OCI-LY7 (cell line): ENCODE measurements at regions not wholly inside any gene's neighbourhood (a gene's known extent, or its start where the extent isn't known, plus 50 kb on each side); places are given as distances from the start of the nearest gene placed in this dataset.

Source experiments
- BruUV-seq: library from RNA; stranded (reverse); fragments of 400-500 nt; replicated peaks from 2 replicates; lab custom pipeline; 2021; lab: Mats Ljungman, UMichigan
- CTCF ChIA-PET: fragments of 300-600 bp; sonication (Branson Sonifier 250); formaldehyde crosslinking; loops from one replicate; lab custom pipeline; 2022; ENCODE audit warnings: antibody characterized with exemption; ENCODE audit not compliant: unreplicated experiment; lab: Charles Lee
- POLR2A ChIA-PET: fragments of 300-600 bp; sonication (Branson Sonifier 250); formaldehyde crosslinking; loops from one replicate; lab custom pipeline; 2022; ENCODE audit warnings: antibody characterized with exemption; lab: Charles Lee
- DNase-seq: peaks from one replicate; pipeline ENCODE4 v3.0.0-alpha.2; 2015; ENCODE audit warnings: low spot score
- H2AFZ ChIP-seq: fragments of 200-600 bp; sonication (generic), shearing (Covaris generic); 2 replicates; pipeline ENCODE4 v1.6.1; 2014; ENCODE audit warnings: mild to moderate bottlenecking, antibody characterized with exemption, low read length, moderate library complexity
- H3K27ac ChIP-seq: fragments of 200-600 bp; sonication (generic); 2 replicates; pipeline ENCODE4 v1.5.1; 2014; ENCODE audit warnings: mixed run types, low read depth, mild to moderate bottlenecking, moderate library complexity, low read length, inconsistent platforms; ENCODE audit not compliant: poor library complexity, severe bottlenecking
- H3K36me3 ChIP-seq: fragments of 200-600 bp; sonication (generic); 2 replicates; pipeline ENCODE4 v1.6.1; 2014; ENCODE audit warnings: mild to moderate bottlenecking, antibody characterized with exemption, low read length, moderate library complexity, mixed read lengths; ENCODE audit not compliant: insufficient read depth
- H3K4me1 ChIP-seq: fragments of 200-600 bp; sonication (generic); 2 replicates; pipeline ENCODE4 v1.5.1; 2014; ENCODE audit warnings: mild to moderate bottlenecking, low read length; ENCODE audit not compliant: insufficient read depth, poor library complexity, severe bottlenecking
- H3K4me2 ChIP-seq: fragments of 200-600 bp; sonication (generic); 2 replicates; pipeline ENCODE4 v1.6.1; 2014; ENCODE audit warnings: mild to moderate bottlenecking, low read length
- H3K4me3 ChIP-seq: fragments of 200-600 bp; sonication (generic); 2 replicates; pipeline ENCODE4 v1.5.1; 2014; ENCODE audit warnings: mild to moderate bottlenecking, low read depth, low read length; ENCODE audit not compliant: poor library complexity, severe bottlenecking
- H3K79me2 ChIP-seq: fragments of 200-600 bp; sonication (generic); 2 replicates; pipeline ENCODE4 v1.6.1; 2016; ENCODE audit warnings: low read depth, mild to moderate bottlenecking, low read length, moderate library complexity, mixed read lengths; ENCODE audit not compliant: insufficient read depth
- H3K9me2 ChIP-seq: fragments of 200-600 bp; sonication (generic); 2 replicates; pipeline ENCODE4 v1.6.1; 2016; ENCODE audit warnings: mild to moderate bottlenecking, low read length, mixed read lengths; ENCODE audit not compliant: insufficient read depth
- H3K9me3 ChIP-seq: fragments of 200-600 bp; sonication (generic); 2 replicates; pipeline ENCODE4 v1.6.1; 2014; ENCODE audit warnings: mild to moderate bottlenecking, mixed run types, low read length, mixed read lengths
- H4K20me1 ChIP-seq: fragments of 200-600 bp; sonication (generic); 2 replicates; pipeline ENCODE4 v1.6.1; 2014; ENCODE audit warnings: mild to moderate bottlenecking, antibody characterized with exemption, low read length, moderate library complexity, mixed read lengths; ENCODE audit not compliant: insufficient read depth
- EZH2phosphoT487 ChIP-seq: fragments of 200-600 bp; sonication (generic); IDR thresholded peaks from 2 replicates; pipeline ENCODE4 v1.6.1; 2018; ENCODE audit warnings: low read depth, borderline replicate concordance, mild to moderate bottlenecking, mixed run types, antibody characterized with exemption, low read length, moderate library complexity, mixed read lengths
- intact Hi-C: fragments of 100-400 bp; cut with micrococcal nuclease; formaldehyde crosslinking; loops from one replicate; pipeline ENCODE4 v1.10.0; 2022; ENCODE audit not compliant: unreplicated experiment
- TF ChIP-seq, protein P1 (sequence below): fragments of 200-600 bp; sonication (generic); conservative IDR thresholded peaks from 2 replicates; pipeline ENCODE4 v1.5.1; 2014; ENCODE audit warnings: mild to moderate bottlenecking, antibody characterized with exemption, low read length, moderate library complexity, mixed read lengths

DNA sequence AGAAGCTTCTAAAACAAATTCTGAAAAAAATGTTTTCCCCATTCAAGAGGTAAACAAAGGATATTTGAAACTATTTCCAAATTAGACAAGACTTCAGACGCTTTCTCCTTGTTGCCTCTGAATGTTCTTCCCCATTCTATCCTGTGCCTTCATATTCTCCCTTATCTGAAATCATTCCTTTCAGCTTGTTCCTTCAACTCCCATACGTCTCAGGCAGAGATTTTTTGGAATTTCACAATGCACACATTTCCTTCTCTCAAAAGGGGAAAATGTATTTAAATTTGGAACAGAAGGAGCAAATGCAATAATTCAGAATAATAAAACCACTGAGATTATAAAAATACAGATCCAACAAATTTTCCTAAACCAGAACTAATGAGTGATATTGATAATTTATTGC is 198.7 kb upstream of the IVNS1ABP start:
- Histone ChIP-seq H3K4me3 (no peak overlapping the region), H2AFZ (no peak overlapping the region), H3K27ac (no peak overlapping the region), H3K4me1 (no peaks in the 10 kb centered on the region), H3K4me2 (no peak overlapping the region), H3K79me2 (no peaks in the 10 kb centered on the region), H3K9me3 (peaks cover 18% of the 10 kb centered on the region; the same call in 1 of the 2 replicates), H4K20me1 (no peaks in the 10 kb centered on the region), H3K9me2 (no peaks in the 10 kb centered on the region), H3K36me3 (no peaks in the 10 kb centered on the region)
- no TSS peak for BruUV-seq
- TF ChIP-seq, protein P1, sequence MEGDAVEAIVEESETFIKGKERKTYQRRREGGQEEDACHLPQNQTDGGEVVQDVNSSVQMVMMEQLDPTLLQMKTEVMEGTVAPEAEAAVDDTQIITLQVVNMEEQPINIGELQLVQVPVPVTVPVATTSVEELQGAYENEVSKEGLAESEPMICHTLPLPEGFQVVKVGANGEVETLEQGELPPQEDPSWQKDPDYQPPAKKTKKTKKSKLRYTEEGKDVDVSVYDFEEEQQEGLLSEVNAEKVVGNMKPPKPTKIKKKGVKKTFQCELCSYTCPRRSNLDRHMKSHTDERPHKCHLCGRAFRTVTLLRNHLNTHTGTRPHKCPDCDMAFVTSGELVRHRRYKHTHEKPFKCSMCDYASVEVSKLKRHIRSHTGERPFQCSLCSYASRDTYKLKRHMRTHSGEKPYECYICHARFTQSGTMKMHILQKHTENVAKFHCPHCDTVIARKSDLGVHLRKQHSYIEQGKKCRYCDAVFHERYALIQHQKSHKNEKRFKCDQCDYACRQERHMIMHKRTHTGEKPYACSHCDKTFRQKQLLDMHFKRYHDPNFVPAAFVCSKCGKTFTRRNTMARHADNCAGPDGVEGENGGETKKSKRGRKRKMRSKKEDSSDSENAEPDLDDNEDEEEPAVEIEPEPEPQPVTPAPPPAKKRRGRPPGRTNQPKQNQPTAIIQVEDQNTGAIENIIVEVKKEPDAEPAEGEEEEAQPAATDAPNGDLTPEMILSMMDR, result no peak
- TF ChIP-seq EZH2phosphoT487, result no peak
- ChIA-PET CTCF (no interaction called here), POLR2A (interaction anchor here (0.7 kb wide), 1 partner anchor 31 kb away, joined by 3 read pairs; no protein-coding TSS in a partner anchor)
- no peak for DNase-seq
- intact Hi-C loops, result no loop called here

- POLR2A ChIA-PET, result interaction anchor here (0.6 to 1.0 kb wide), 3 partner anchors 41 to 1298 kb away, joined by 3 to 6 read pairs (median 5); no protein-coding TSS in a partner anchor
- Histone ChIP-seq H3K9me3 (peaks cover 17% of the 10 kb centered on the region; the same call in 1 of the 2 replicates), H3K79me2 (no peaks in the 10 kb centered on the region), H3K9me2 (no peaks in the 10 kb centered on the region), H4K20me1 (no peaks in the 10 kb centered on the region), H3K4me3 (no peak overlapping the region), H3K4me2 (no peak overlapping the region), H2AFZ (no peak overlapping the region), H3K36me3 (no peaks in the 10 kb centered on the region), H3K4me1 (no peaks in the 10 kb centered on the region), H3K27ac (no peak overlapping the region)
- no TSS peak for BruUV-seq
- intact Hi-C loops, result no loop called here
- no peak for TF ChIP-seq EZH2phosphoT487
- TF ChIP-seq, protein P1, result no peak
- CTCF ChIA-PET, result no interaction called here
- DNase-seq, result no peak
Measured at GRCh38 chr1:185514311-185514710, 197.3 kb upstream of the IVNS1ABP start.

- Histone ChIP-seq H3K36me3 (no peaks in the 10 kb centered on the region), H3K4me1 (no peaks in the 10 kb centered on the region), H3K9me3 (peaks cover under 1% of the 10 kb centered on the region; the same call in 1 of the 2 replicates), H3K4me2 (no peak overlapping the region), H3K27ac (no peak overlapping the region), H3K4me3 (no peak overlapping the region), H3K79me2 (no peaks in the 10 kb centered on the region), H4K20me1 (no peaks in the 10 kb centered on the region), H2AFZ (no peak overlapping the region), H3K9me2 (no peaks in the 10 kb centered on the region)
- ChIA-PET CTCF (no interaction called here), POLR2A (no interaction called here)
- no peak for DNase-seq
- intact Hi-C loops, result no loop called here
- no peak for TF ChIP-seq EZH2phosphoT487
- TF ChIP-seq, protein P1, result no peak
- BruUV-seq, result no TSS peak
Measured at GRCh38 chr1:185512442-185512841, 195.4 kb upstream of the IVNS1ABP start.
